HG02588 (cell line): ENCODE measurements at regions not wholly inside any gene's neighbourhood (a gene's known extent, or its start where the extent isn't known, plus 50 kb on each side); places are given as distances from the start of the nearest gene placed in this dataset.

ENCODE experiments used
- ATAC-seq: cut with Tn5 transposase; IDR thresholded peaks from one replicate; pipeline ENCODE4 v1.9.1; 2021; ENCODE audit warnings: mild to moderate bottlenecking, moderate library complexity; ENCODE audit not compliant: unreplicated experiment

DNA sequence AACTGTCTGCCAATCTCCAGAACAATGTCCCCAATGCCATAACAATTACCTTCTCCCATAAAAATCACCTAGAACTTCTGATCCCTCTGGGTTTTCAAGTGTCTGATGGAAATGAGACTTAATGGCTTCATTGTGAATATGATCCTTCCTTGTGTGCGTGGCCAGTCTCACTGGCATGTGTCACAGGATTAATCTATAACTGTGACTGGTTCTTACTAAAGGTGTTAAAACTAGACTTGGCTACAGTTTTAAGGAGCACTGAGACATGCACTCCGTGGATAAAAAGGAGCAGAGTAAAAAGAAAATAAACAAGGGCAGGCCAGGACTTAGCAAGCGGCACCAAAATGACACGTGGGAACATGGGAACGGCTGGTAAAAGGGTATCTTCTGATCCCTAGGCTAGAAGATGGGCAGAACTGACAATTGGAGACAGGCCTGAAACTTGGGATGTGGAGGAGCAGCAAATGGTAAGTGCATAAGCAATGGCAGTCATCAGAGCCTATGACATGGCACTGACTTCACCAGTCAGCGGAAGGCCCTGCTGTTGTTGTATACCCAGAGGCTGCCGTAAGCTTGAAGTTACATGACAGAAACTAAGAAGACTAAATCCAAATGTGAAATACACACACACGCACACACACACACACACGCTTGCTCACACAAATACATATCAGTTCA lies 256.6 kb upstream of the NOCT start:
- no peak for ATAC-seq

- no peak for ATAC-seq
These were observed 257.4 kb upstream of the NOCT start for GRCh38 chr4:138758196-138758595.

- ATAC-seq: no peak
These were observed 258.1 kb upstream of the NOCT start for GRCh38 chr4:138757432-138757831.

GRCh38 chr4:138756519-138756918 lies 259.1 kb upstream of the NOCT start:
- no peak for ATAC-seq

- ATAC-seq: no peak
These were observed 264.3 kb upstream of the NOCT start for GRCh38 chr4:138751309-138751708.

DNA sequence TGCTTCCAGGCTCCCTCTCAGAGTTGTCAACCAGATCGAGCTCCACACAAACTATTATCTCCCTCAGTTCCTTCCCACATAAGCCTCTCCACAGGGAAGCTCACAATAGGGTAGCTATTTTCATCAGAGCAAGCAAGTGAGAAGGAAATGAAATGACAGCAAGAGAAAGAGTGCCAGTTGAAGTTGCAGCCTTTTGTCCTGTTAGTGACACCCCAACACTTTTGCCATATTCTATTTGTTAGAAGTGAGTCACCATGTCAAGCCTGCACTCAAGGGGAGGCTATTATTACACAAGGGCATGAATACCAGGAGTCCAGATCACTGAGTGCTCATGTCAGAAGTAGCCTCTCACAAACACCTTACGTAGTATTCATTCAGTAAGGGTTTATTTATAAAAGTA lies 266.3 kb upstream of the NOCT start:
- no peak for ATAC-seq

DNA sequence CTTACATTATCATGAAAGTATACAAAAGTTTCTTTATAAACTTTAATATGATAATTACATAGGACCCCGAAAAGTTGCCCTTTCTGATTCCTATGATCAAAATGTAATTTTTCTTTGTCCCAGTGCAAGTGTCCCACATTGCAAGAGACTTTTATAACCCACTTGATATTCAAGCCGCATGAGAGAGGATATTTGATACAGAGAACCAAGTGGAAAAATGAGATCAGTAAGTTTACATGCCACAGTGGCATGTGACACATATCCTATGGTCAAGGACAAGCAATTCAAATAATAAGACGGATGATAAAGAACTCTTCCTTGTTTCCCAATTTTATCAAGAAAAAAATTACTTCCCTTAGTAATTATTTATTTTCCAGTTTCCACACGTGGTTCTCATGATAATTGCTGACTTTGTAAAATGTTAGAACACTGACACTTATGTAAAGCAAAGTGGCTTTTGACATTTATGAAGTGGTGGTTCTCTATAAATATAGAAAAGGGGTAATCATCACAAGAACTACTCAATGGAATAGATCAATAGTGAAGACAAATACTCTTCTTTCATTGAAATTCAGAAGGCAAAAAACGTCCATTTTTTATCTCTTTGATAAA lies 273.7 kb upstream of the NOCT start:
- no peak for ATAC-seq

DNA sequence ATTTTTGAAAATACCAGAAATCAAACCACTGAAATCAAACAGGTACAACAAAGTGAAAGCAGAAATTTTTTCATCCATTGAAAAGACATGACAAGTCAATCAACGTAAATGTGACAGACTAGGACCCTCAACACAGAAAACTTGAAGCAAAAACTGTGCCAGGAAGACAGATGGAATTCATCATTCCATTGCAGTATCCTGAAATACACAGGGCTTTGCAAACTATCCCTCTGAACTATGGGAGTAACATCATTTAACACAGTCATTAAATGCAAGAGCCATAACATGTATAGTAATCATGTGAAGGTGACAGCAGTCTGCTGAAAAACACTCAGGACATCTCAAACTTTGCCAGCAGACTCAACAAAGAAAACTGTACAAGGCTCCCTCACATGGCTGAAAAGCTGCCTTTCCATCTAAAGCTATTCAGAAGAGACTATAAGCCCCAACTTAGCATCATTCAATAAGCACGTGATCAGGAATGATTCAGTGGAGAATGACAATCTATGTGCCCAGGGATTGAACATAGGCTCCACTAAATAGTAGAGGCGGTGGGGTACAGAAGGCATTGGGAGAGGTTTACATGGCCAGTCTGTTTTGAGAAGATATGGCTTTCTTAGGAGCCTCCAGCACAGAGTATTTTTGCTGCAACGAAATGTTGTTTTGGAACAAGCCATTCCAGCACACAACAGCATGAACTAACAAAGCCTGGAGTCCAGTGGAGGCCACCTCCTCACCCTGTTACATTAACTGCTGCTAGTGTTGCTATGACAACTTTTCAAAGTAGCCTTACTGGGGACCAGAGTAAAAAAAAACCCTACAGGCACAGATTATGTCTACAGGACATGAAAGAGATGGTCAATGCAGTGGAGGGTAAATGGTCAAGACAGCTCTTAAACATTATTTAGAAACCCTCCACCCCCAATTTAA lies 274.5 kb upstream of the NOCT start:
- no peak for ATAC-seq

GRCh38 chr4:138736362-138736761 lies 279.2 kb upstream of the NOCT start:
- no peak for ATAC-seq

DNA sequence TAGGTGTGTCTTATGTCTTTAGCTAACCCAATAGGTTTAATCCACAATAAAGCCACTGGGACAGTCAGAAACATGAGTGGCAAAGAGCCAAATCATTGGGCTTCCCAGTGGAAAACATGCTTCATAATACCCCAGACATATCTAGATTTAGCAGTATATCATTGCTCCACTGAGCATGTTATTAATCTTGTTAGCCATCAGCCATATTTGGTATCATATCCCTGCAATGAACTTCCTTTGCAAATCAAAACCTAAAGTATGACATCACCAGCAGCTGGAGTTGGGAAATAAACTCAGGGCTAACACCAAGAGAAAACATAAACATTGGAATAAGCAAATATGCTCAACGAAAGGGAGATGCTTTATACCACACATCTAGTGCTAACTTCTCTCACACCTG lies 280.8 kb upstream of the NOCT start:
- no peak for ATAC-seq

GRCh38 chr4:138728566-138728965 lies 287.0 kb upstream of the NOCT start:
- ATAC-seq: no peak

GRCh38 chr4:138727731-138728130 lies 287.9 kb upstream of the NOCT start:
- no peak for ATAC-seq

DNA sequence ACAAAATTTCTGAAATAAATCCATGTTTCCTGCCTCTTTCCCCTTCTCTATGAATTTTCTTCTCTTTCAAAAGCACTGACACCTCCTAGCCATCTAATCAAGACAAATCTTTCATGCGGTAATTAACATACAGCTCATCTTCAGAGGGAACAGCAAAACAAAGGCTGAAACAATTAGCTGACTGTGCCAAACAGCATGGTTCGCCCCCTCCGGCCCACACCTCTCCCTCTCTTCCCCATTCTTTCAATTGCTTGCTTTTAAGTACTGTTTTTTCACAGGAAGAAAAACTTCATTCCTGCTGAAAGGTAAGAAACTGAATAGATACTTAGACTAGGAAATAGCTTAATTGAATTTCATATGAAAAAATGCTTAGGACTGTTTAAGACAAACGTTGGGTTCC lies 291.1 kb upstream of the NOCT start:
- no peak for ATAC-seq

- ATAC-seq: no peak
These were observed 298.8 kb upstream of the NOCT start for GRCh38 chr4:138716559-138717335.

DNA sequence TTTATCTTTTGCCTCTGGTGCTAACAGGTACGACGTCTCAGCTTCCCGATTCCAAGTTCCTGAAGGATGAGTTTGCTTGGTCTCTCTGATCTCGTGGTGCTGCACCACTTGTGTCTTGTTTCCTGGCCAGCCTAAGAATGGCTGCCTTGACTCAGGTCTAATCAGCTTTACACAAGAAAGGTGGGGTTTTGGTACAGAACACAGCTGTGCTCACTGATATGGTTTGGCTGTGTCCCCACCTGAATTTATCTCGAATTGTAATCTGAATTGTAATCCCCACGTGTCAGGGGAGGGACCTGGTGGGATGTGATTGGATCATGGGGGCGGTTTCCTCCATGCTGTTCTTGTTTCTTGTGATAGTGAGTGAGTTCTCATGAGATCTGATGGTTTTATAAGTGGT lies 305.3 kb upstream of the NOCT start:
- no peak for ATAC-seq

DNA sequence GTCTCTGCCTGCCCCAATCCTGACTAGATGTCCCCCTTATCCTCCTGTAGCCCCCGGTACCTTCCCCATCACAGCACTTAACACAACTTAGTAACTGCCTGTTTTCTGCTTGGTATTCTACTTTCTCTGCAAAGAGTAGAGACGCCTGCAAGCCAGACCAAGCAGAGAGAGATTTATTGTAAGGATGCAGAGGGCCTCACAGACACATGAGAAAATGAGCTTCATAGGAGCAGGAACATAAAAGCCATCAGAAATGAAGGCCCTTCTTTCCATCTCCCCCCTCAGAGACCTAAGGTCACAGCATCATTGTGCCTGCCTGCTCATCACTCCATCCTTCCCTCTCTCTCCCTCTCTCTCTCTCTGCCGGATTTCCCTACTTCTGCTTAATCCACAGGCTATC lies 305.7 kb upstream of the NOCT start:
- ATAC-seq: no peak

GRCh38 chr4:138707746-138708677 lies 307.6 kb upstream of the NOCT start:
- ATAC-seq: no peak

GRCh38 chr4:138706201-138706600 lies 309.4 kb upstream of the NOCT start:
- no peak for ATAC-seq

DNA sequence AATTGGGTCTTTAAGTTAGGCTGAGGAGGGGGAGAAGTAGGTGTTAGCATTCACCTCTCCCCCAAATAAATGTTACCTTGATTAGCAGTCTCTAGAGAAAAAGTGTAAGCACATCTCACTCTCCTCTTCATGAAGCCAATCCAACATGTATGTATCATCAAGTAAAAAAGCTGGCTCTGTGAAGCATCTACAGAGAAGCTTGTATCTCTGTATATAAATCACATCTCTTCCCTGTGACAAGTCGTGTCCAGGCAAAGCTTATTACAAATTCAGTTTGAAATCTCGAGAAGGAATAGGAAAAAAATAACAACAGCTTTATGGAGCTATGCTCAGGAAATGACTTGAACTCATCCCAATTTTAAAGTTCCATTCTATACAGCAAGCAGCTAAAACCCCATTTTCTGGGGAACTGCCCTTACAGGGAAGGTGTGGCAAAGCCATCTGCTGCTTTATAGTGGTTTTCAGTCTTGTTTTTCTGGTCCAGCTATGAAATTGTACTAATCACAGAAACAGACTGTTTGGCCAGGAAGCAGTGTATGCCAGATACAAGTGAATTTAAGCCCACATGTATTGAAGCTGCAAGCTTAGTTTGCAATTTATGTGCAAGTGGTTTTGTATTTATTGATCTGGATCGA lies 313.3 kb upstream of the NOCT start:
- no peak for ATAC-seq

GRCh38 chr4:138698641-138699040 lies 316.9 kb upstream of the NOCT start:
- no peak for ATAC-seq
